Hematopoietic multipotent progenitor cell treated with erythropoietin and hydrocortisone succinate and interleukin-3 and kit ligand, for 4 days (in vitro differentiated cells): ENCODE measurements at regions not wholly inside any gene's neighbourhood (a gene's known extent, or its start where the extent isn't known, plus 50 kb on each side); places are given as distances from the start of the nearest gene placed in this dataset.

ENCODE experiments used
- DNase-seq: peaks from one replicate; pipeline ENCODE4 v3.0.0-alpha.2; 2015

- no peak for DNase-seq
These were observed 141.8 kb downstream of the GRIN2B start for GRCh38 chr12:13839365-13840336.

GRCh38 chr12:13836099-13836498 is 145.3 kb downstream of the GRIN2B start:
- DNase-seq = no peak

GRCh38 chr12:13835652-13836051 is 145.8 kb downstream of the GRIN2B start:
- DNase-seq = no peak

DNA sequence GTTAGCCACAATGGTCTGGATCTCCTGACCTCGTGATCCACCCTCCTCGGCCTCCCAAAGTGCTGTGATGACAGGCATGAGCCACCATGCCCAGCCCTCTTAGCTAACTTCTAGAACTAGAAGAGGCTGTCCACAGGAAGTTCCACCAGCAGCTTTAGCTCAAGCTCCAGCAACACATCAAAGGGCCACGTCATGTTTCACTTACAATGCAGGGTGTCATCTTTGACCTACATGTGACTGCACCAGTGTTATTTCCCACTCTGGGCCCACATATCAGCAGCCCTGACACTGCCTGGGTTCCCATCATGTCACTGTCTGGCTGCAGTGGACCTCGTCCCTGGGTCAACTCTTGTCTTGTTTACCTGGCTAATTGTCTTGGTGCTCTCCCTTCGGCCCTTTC is 147.2 kb downstream of the GRIN2B start:
- DNase-seq = no peak

DNA sequence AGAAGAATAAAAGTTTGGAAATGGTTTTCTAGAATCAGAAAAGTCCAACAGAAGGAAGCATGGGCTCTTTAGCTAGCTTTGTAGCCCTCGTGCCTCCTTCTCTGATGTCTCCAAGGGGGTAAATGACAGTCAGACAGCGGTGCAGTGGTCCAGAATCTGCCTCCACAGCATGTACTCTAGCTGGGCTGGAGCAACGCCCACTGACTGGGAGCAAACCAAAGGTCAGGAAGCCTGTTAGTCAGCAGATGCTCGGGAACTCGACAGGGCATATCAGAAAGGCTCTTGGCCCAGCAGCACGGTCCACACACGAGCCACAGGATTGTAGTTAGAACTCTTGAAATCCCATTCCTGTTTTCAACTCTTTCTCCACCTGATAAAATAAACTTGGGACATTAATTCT is 164.3 kb downstream of the GRIN2B start:
- no peak for DNase-seq

DNA sequence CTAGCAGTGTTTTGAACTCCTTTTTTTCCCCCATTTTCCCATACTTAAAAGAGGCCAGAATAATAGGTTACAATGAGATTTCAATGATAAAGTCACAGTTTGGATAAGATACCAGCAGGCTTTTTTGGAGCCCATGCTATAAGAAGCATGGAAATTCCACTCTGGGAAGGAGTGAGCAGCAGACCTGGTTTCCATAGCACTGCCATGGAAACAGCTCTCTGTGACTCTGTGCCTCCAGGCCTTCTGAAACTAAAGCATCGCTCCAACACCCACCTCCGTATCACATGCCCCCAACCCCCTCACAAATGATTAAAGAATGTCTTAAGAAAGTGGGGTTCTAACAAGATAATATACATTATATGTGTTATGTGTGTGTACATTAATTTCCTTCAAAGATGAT is 165.0 kb downstream of the GRIN2B start:
- DNase-seq = no peak

GRCh38 chr12:13812168-13812567 is 169.2 kb downstream of the GRIN2B start:
- no peak for DNase-seq

GRCh38 chr12:13811061-13811460 is 170.3 kb downstream of the GRIN2B start:
- no peak for DNase-seq

GRCh38 chr12:13805041-13805440 is 176.4 kb downstream of the GRIN2B start:
- DNase-seq = no peak

DNA sequence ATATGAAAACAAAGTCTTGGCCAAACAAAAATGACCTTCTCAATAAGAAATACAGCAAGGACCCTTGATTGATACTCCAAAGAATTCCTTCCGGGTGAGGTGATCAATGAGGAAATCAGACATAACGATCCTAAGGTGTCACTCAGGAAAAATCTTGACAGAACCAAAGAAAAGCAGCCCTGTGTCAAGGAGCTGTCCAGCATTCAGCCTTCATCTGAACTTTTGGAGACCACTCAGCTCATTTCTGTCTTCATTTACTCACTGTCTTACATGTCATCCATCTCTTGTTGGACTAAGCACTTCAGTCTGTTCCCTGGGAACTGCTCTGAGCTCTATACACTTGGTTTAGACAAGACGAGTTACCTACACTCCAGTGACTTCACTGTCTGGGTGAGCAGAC is 179.9 kb downstream of the GRIN2B start:
- no peak for DNase-seq

- no peak for DNase-seq
These were observed 181.8 kb downstream of the GRIN2B start for GRCh38 chr12:13799574-13799973.

DNA sequence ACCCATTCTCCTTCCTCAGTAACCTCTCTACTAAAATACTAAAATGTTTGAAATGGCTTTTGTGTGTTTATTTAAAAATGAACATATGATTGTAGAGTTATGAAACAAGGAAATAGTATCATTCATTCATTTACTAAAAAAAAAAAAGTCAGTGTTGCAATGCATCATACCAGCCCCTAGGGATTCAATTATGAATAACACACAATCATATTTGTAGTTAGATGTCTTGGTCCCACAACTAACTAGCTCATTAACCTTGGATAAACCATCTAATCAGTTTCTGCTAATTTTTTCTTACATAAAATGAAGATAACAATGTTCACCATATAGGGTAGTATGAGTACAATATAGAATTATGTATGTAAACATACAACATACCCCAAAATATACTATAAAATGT is 183.2 kb downstream of the GRIN2B start:
- no peak for DNase-seq

DNA sequence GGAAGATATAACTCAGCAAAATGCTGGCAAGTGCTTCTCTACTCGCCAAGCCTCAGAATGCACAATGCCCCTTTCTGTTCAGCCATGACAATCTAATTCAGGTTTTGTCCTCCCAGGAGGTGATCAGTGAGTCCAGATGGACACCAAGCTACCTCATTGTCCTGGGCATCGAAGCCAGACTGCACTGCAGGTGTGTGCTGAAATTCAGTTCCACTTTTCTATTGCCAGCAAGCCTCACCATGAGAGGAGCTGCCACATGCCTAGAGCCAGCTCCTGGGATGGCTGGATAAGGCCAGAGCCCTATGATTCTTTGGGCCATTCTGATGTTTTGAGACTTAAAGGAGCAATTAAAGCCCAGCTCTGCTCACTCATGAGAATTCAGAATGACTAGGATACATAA is 186.7 kb downstream of the GRIN2B start:
- no peak for DNase-seq

- DNase-seq = no peak
These were observed 191.1 kb downstream of the GRIN2B start for GRCh38 chr12:13790317-13790716.

DNA sequence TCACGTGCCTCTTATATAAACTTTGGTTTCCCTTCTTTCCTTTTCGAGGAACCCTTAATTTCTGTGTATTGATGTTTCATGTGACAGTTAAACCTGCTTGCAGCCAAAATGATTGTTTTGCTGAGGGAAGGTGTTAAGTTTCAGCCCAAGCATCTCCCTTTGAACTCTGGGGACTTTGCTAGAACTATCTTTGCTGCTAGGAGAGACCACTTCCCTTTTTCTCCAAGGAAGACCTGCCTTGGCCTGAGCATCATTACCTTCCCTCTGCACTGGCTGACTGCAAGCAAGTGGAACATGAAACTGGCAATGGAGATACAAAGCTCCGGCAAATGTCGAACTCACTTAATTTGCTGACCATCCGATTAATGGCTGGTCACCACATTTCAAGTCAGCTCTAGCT is 192.8 kb downstream of the GRIN2B start:
- no peak for DNase-seq

GRCh38 chr12:13786646-13787045 is 194.8 kb downstream of the GRIN2B start:
- DNase-seq = no peak

- peak; percentile 3 for DNase-seq
These were observed 196.9 kb downstream of the GRIN2B start for GRCh38 chr12:13784504-13784903.

DNA sequence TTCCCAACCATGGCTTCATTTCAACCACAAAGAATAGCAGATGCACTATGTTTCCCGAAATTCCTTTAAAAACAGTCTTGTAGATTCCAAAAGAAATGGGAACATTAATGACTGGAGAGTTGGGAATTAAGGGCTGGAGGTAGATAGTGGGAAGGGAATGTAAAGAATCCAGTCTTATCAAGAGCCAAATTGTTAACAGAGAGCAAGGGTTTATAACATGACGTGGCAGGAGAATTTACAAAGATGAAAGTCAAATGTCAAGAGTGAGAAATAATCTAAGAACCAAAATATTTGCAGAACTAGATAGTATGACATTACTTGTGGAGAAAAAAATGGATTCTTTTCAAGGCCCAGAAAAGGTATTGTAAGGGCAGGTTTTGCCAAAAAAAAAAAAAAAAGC is 200.9 kb downstream of the GRIN2B start:
- DNase-seq = no peak

DNA sequence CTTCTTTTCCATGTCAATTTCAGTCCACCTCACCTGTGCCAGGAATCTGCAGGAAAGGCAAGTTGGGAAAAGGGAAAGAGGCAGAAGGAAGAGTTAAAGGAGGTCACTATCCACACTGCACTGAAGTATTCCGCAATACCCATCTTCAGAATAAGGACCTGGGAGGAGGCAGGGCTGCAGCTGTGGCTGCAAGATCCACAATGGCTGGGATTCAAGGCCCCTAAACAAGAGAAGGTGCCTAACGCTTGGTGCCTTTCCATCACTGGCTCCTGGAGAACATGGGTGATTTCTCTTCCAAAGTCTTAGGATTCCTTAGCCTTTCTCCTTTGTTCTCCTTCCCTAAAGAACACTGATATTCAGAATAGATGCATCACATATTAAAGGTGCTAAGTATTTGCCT is 204.0 kb downstream of the GRIN2B start:
- DNase-seq = no peak

DNA sequence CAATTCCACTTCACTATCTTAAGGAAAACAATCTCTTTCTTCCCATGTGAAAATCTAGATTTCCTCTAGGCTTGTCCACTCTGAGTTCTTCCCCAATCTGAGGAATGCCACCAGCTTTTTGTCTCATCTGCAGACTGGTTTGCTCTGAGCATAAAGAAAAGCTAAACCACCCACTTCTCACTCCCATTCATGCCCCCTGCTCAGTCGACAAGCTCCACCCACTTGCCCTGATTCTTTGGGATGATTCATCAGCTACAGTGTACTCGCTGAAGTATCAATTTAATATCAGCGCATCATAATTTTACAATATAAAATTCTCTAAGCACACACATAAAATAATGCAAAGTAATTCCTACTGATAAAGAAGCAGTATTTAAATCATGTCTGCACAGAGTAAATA is 209.1 kb downstream of the GRIN2B start:
- no peak for DNase-seq

DNA sequence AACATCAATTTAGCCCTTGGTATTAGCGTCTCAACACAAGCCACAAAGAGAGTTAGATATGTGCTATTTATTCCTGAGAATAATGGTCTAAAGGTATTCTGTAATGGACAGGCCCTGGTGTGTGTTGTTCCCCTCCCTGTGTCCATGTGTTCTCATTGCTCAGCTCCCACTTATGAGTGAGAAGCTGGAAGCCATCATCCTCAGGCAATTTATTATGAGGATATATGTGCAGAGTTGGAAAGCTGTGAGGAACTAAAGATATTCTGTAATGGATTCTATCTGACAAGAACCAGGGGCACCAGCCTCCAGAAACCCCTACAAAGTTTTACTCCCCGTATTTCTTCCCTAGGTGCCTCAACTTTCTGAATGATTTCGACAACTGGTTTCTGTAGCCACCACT is 210.8 kb downstream of the GRIN2B start:
- no peak for DNase-seq

- no peak for DNase-seq
These were observed 211.4 kb downstream of the GRIN2B start for GRCh38 chr12:13769966-13770365.

- no peak for DNase-seq
These were observed 212.1 kb downstream of the GRIN2B start for GRCh38 chr12:13769273-13769672.

- no peak for DNase-seq
These were observed 216.7 kb downstream of the GRIN2B start for GRCh38 chr12:13764748-13765147.

- no peak for DNase-seq
These were observed 232.0 kb downstream of the GRIN2B start for GRCh38 chr12:13749389-13749788.
